Breast epithelium (tissue), 4 donors: ENCODE measurements at regions not wholly inside any gene's neighbourhood (a gene's known extent, or its start where the extent isn't known, plus 50 kb on each side); places are given as distances from the start of the nearest gene placed in this dataset.

Experiments used
- DNase-seq, 2 donors: peaks; one replicate each; pipeline ENCODE4 v3.0.0-alpha.2; 2019; ENCODE audit warnings: low spot score in 2 of 2
- H3K27ac ChIP-seq, 2 donors: fragments of 200-600 bp; sonication (generic) in 1 of 2; one replicate each; pipeline ENCODE4 v1.5.1; 2016 to 2019; ENCODE audit warnings: mild to moderate bottlenecking in 1 of 2
- H3K27me3 ChIP-seq, 2 donors: fragments of 200-600 bp; sonication (generic) in 1 of 2; one replicate each; pipeline versions ENCODE4 v1.5.1 to v1.6.0; 2017 to 2019; ENCODE audit warnings: control low read depth in 1 of 2, mild to moderate bottlenecking in 1 of 2
- H3K36me3 ChIP-seq: fragments of 200-600 bp; one replicate; pipeline ENCODE4 v1.5.1; 2019
- H3K4me1 ChIP-seq, 2 donors: fragments of 200-600 bp; sonication (generic); one replicate each; pipeline ENCODE4 v1.5.1; 2016 to 2019; ENCODE audit warnings: control low read depth in 1 of 2
- H3K4me3 ChIP-seq, 3 donors: fragments of 200-600 bp; sonication (generic); 1 replicate in 2 of 3; 2 replicates in 1 of 3; pipeline ENCODE4 v1.5.1; 2016 to 2019; ENCODE audit warnings: mild to moderate bottlenecking in 3 of 3, moderate library complexity in 2 of 3
- H3K9me3 ChIP-seq, 2 donors: fragments of 200-600 bp; sonication (generic) in 1 of 2; one replicate each; pipeline ENCODE4 v1.5.1; 2016 to 2019; ENCODE audit warnings: control low read depth in 1 of 2
- CTCF ChIP-seq, 3 donors: fragments of 450-650 bp; IDR thresholded peaks; one replicate each; pipeline ENCODE4 v1.5.1; 2016 to 2017; ENCODE audit warnings: antibody characterized with exemption in 3 of 3, mild to moderate bottlenecking in 3 of 3, moderate library complexity in 3 of 3
- POLR2A ChIP-seq: fragments of 450-650 bp; IDR thresholded peaks from one replicate; pipeline ENCODE4 v1.6.1; 2016; ENCODE audit warnings: antibody characterized with exemption, mild to moderate bottlenecking, moderate library complexity
- POLR2AphosphoS5 ChIP-seq, 3 donors: sonication (generic); formaldehyde crosslinking; IDR thresholded peaks; one replicate each; pipeline ENCODE4 v1.6.1; 2017; ENCODE audit warnings: antibody characterized with exemption in 3 of 3
- intact Hi-C: fragments of 100-400 bp; cut with DNase I; formaldehyde crosslinking; loops from one replicate; pipeline ENCODE4 v1.15.1; 2023; ENCODE audit warnings: low total_unique reads

DNA sequence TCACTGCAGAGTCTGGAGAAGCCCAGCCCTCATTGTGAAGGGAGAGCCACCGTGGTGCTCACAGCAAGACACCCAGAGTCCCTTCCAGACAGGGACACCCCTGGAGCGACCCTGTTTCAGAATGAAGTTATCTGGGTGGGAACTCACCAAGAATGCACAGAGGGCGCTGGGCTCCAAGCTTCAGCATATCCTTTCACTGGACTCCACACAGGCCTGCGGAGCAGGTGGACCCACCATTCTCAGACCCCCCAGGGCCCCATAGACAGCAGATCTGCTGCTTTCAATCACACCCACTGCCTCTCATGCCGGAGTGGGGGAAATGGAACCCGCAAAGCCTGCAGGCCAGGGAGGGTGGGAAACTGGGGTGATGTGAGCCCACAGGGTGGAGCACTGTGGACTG lies 87.8 kb downstream of the RRM2 start:
- Histone ChIP-seq H3K27me3 (no peaks in the 10 kb centered on the region), H3K27ac (no peak overlapping the region), H3K4me1 (no peaks in the 10 kb centered on the region), H3K4me3 (no peak overlapping the region), H3K36me3 (no peaks in the 10 kb centered on the region), H3K9me3 (no peaks in the 10 kb centered on the region)
- no peak for DNase-seq
- intact Hi-C loops, result no loop called here
- TF ChIP-seq CTCF (IDR thresholded peaks at IDR 0.05), result no peak
- no peak for TF ChIP-seq POLR2AphosphoS5 (IDR thresholded peaks at IDR 0.05)
- no peak for TF ChIP-seq POLR2A

DNA sequence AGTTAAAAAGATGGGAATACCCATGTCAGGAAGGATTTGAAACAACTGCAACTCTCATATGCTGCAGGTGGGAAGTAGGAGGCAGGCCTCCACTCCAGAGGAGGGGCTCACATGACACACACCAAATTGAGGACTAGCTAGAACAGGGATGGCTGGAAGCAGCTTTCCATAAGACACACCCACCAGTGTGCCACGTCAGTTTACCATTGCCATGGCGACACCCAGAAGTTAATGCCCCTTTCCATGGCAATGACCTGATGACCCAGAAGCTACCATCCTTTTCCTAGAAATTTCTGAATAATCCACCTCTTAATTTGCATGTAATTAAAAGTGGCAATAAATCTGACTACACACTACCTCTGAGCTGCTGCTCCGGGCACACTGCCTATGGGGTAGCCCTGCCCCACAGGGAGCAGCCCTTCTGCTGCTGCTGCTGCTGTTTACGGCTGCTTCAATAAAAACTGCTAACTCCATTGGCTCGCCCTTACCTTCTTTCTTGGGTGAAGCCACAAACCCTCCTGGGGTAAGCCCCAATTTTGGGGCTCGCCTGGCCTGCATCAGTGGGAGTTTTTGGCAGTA lies 89.4 kb downstream of the RRM2 start:
- no peak for DNase-seq
- no peak overlapping the region for H3K4me3 ChIP-seq
- H3K36me3 ChIP-seq, result no peaks in the 10 kb centered on the region
- H3K9me3 ChIP-seq, result no peaks in the 10 kb centered on the region
- H3K4me1 ChIP-seq, result no peaks in the 10 kb centered on the region
- intact Hi-C loops, result no loop called here
- H3K27ac ChIP-seq, result no peak overlapping the region
- H3K27me3 ChIP-seq, result no peaks in the 10 kb centered on the region
- TF ChIP-seq POLR2A (no peak), CTCF (IDR thresholded peaks at IDR 0.05) (no peak), POLR2AphosphoS5 (IDR thresholded peaks at IDR 0.05) (no peak)

- Histone ChIP-seq H3K27me3 (no peaks in the 10 kb centered on the region), H3K4me3 (no peak overlapping the region), H3K9me3 (no peaks in the 10 kb centered on the region), H3K27ac (no peak overlapping the region), H3K4me1 (no peaks in the 10 kb centered on the region), H3K36me3 (no peaks in the 10 kb centered on the region)
- no peak for DNase-seq
- TF ChIP-seq CTCF (IDR thresholded peaks at IDR 0.05), result no peak
- no peak for TF ChIP-seq POLR2A
- TF ChIP-seq POLR2AphosphoS5 (IDR thresholded peaks at IDR 0.05), result no peak
- intact Hi-C loops, result no loop called here
Measured at GRCh38 chr2:10212827-10213226, 89.9 kb upstream of the HPCAL1 start.

GRCh38 chr2:10214179-10214578 lies 88.5 kb upstream of the HPCAL1 start:
- Histone ChIP-seq H3K4me3 (no peak overlapping the region), H3K9me3 (no peaks in the 10 kb centered on the region), H3K27me3 (no peaks in the 10 kb centered on the region), H3K36me3 (no peaks in the 10 kb centered on the region), H3K4me1 (no peaks in the 10 kb centered on the region), H3K27ac (no peak overlapping the region)
- TF ChIP-seq POLR2AphosphoS5 (IDR thresholded peaks at IDR 0.05), result no peak
- no peak for TF ChIP-seq CTCF (IDR thresholded peaks at IDR 0.05)
- no peak for TF ChIP-seq POLR2A
- DNase-seq, result no peak
- intact Hi-C loops, result no loop called here

DNA sequence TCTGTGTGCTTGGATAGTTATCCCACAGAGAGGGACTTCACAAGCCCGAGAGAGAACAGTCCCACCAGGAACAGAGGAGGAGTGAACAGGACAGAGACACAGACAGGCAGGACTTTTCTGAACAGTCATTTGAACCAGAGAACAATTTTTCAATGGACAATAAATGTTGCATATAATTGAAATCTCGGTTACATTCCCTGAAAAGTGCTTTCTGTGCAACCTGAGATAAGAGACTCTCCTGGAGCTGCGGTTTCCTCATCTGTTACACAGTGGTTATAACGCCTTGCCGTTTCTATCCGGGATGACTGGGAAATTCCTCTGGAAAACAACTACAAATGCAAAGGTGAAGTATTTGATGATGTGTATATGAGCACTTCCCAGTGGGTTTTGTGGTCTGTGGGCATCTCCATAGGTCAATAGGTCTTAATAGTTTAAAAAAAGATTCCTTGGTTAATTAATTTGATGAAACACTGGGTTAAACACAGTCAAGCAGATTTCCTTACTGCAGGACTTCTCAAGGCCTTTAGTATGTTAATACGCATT lies 87.2 kb upstream of the HPCAL1 start:
- Histone ChIP-seq H3K27me3 (no peaks in the 10 kb centered on the region), H3K27ac (no peak overlapping the region), H3K4me1 (no peaks in the 10 kb centered on the region), H3K36me3 (no peaks in the 10 kb centered on the region), H3K9me3 (no peaks in the 10 kb centered on the region), H3K4me3 (no peak overlapping the region)
- TF ChIP-seq CTCF (IDR thresholded peaks at IDR 0.05), result no peak
- no peak for TF ChIP-seq POLR2AphosphoS5 (IDR thresholded peaks at IDR 0.05)
- TF ChIP-seq POLR2A, result no peak
- DNase-seq, result no peak
- intact Hi-C loops, result no loop called here
